NCI-H774 (cell line): ENCODE measurements at regions not wholly inside any gene's neighbourhood (a gene's known extent, or its start where the extent isn't known, plus 50 kb on each side); places are given as distances from the start of the nearest gene placed in this dataset.
A peak's percentile ranks its signal among the peaks of the same experiment; 100 is the strongest.
"Not testable (repeated sequence)": the region's sequence is repeated elsewhere in the genome, so short reads cannot be mapped to it uniquely, and the experiment has no call there.

Experiments
- DNase-seq: peaks from one replicate; lab custom pipeline; 2025; lab: John Stamatoyannopoulos, UW

GRCh38 chr3:71962561-71963240 lies 177.8 kb upstream of the PROK2 start:
- DNase-seq = no peak

DNA sequence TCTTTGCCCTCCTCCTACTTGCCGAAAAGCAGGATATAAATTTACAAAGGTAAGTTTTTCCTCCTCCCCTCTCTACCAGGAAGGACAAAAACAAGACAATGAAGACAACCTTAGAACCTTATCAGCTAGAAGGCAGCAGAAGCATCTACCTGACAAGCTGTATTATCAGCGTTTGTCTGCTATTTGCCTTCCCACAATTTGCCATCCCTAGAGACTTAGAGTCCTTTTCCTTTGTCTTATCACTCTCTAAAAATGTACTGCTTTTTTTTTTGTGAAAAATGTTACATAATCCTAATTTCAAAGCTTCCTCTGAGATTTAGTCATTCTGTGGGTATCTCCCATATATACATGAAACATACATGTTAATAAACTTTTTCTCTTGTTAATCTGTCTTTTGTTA lies 176.9 kb upstream of the PROK2 start:
- DNase-seq = no peak

DNA sequence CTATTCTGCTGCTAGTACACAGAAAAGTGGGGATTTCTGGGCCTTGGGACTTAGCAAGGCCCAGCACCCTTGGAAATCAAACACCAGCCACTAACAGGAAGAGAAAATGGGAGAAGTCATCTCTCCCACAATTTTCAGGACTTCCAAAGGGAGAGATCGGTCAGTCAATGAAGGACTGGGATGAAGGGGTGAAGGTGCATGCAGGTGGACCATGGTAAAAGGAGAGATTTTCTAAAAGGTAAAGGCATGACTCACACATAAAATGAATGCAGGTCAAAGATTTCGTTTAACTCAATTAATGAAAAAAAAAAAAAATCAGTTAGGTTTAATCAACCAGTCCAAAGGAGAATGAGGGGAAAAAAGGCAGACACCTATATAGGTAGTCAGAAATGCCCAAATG lies 176.4 kb upstream of the PROK2 start:
- no peak for DNase-seq

DNA sequence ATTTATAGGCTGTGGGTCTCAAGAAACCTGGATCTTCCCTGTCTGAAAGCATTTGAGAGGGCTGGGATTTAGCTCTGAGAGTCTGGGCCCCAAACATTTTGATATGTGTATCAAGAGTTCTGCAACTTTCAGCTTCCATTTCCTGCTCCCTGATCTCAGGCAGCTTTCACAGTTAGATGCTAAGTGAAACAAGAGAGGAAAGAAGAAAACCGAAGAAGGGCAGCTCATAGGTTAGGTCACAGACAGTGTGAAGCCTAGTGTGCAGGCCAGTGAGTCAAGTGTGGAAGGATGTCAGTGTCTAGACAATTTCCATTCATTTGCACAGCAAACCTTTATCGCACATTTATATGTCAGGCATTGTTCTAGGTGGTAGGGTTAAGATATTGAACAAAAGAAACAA lies 173.6 kb upstream of the PROK2 start:
- DNase-seq = no peak

GRCh38 chr3:71956716-71957115 lies 171.8 kb upstream of the PROK2 start:
- no peak for DNase-seq

GRCh38 chr3:71956069-71956340 lies 171.1 kb upstream of the PROK2 start:
- no peak for DNase-seq

GRCh38 chr3:71955240-71956068 lies 170.5 kb upstream of the PROK2 start:
- peak; percentile 25 for DNase-seq

DNA sequence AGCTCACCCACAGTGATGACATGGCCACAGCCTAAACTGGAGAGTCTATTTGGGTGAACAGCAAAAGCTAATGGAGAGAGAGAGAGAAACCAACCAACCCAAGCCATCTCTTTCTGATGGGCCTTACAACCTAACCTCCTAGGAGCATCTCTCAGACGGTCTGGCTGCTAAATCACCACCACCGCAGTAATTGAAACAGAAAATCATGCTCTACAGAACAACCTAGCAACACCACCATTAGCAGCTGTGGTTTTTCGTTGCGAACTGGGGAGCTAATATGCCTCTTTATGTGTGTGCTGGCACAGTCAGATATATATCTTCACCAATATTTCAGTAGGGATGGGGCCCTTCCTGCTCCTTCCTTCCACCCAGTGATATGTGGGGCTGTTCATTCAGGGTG lies 166.9 kb upstream of the PROK2 start:
- DNase-seq = no peak

DNA sequence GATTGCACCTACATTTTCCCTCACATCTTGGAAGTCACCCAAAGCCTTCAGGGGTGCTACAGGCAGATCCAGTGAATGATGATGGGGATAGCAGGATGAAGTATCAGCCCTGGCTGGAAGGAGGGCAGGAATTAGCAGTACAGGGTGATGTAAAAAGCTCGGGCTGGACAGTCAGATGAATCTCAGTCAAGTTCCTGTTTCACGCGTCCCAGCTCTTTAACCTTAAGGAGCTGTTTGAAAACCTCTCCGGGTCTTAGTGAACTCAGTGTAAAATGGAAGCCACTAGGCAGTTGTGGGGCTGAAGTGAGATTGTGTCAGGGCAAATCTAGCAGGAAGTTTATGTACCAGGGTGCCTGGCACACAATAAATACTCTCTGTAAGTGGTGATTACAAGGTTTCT lies 166.4 kb upstream of the PROK2 start:
- DNase-seq = no peak

GRCh38 chr3:71949442-71949841 lies 164.5 kb upstream of the PROK2 start:
- DNase-seq = no peak

- peak; percentile 42 for DNase-seq
These were observed 159.6 kb upstream of the PROK2 start for GRCh38 chr3:71944482-71945065.

GRCh38 chr3:71942432-71943187 lies 157.7 kb upstream of the PROK2 start:
- DNase-seq = no peak

- no peak for DNase-seq
These were observed 155.5 kb upstream of the PROK2 start for GRCh38 chr3:71940486-71940885.

- not testable (repeated sequence) for DNase-seq
These were observed 153.1 kb upstream of the PROK2 start for GRCh38 chr3:71938081-71938480.

DNA sequence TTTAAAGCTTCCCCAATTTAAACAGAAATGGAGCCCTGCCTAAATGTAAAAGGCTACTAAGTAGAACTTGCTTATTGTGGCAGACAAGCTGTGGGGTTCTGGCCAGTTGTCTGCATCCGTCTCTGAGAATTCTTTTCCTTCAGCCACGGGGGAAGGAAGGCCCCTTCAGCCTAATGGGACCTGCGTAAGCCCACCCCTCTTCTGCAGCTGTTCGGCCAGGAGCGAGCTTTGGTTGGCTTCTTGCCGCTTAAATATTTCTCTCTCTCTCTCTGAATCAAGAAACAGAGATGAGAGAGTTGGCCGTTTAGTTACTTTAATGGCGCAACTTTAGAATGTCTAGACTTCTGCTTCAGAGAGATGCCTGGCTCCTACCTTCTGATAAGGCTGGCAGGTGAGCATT lies 151.7 kb upstream of the PROK2 start:
- no peak for DNase-seq

- DNase-seq = no peak
These were observed 149.7 kb upstream of the PROK2 start for GRCh38 chr3:71934520-71935270.

GRCh38 chr3:71931922-71932321 lies 147.0 kb upstream of the PROK2 start:
- no peak for DNase-seq

- DNase-seq = no peak
These were observed 145.4 kb upstream of the PROK2 start for GRCh38 chr3:71930056-71930991.

GRCh38 chr3:71928212-71928611 lies 143.3 kb upstream of the PROK2 start:
- no peak for DNase-seq

- no peak for DNase-seq
These were observed 142.6 kb upstream of the PROK2 start for GRCh38 chr3:71927505-71928066.

DNA sequence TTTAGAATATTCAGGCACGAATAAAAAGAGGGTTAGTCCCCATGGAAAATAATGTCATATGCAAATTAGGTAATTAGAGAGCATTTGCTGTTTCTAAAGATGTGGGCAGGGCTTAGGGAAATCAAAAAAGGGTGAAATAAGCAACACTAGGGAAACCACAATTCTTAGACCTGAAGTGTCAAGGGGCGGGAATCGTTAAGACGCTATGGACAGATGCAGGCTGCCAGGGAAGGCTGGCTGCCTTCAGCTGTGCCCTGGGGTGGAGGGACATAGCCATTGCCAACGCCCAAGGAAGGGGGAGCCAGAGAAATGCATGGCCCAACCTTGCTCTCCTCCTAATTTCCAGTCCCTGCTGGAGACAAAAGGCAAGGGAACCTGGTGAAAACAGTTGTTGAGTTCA lies 141.7 kb upstream of the PROK2 start:
- DNase-seq = no peak
